Right atrium auricular region (tissue), 2 donors: ENCODE measurements at regions not wholly inside any gene's neighbourhood (a gene's known extent, or its start where the extent isn't known, plus 50 kb on each side); places are given as distances from the start of the nearest gene placed in this dataset.
"Not testable (repeated sequence)": the region's sequence is repeated elsewhere in the genome, so short reads cannot be mapped to it uniquely, and the experiment has no call there.

Experiments
- DNase-seq: peaks from one replicate; pipeline ENCODE4 v3.0.0-alpha.2; 2019; ENCODE audit warnings: low spot score
- H3K27ac ChIP-seq, 2 donors: fragments of 200-600 bp; sonication (generic); 1 replicate in 1 of 2; 2 replicates in 1 of 2; pipeline ENCODE4 v1.5.1; 2016 to 2019
- H3K27me3 ChIP-seq, 2 donors: fragments of 200-600 bp; sonication (generic); one replicate each; pipeline versions ENCODE4 v1.5.1 to v1.6.0; 2017 to 2019
- H3K36me3 ChIP-seq: fragments of 200-600 bp; sonication (generic); one replicate; pipeline ENCODE4 v1.5.1; 2016
- H3K4me1 ChIP-seq, 2 donors: fragments of 200-600 bp; sonication (generic); one replicate each; pipeline versions ENCODE4 v1.5.1 to v1.6.0; 2017 to 2019
- H3K4me3 ChIP-seq, 2 donors: fragments of 200-600 bp; sonication (generic); 1 replicate in 1 of 2; 2 replicates in 1 of 2; pipeline ENCODE4 v1.5.1; 2017 to 2019; ENCODE audit warnings: mild to moderate bottlenecking in 1 of 2, moderate library complexity in 1 of 2
- H3K9me3 ChIP-seq, 2 donors: fragments of 200-600 bp; sonication (generic); one replicate each; pipeline ENCODE4 v1.5.1; 2019
- TF ChIP-seq, protein P1 (sequence below), 2 donors: fragments of 200-600 bp; sonication (generic); IDR thresholded peaks; one replicate each; pipeline ENCODE4 v1.5.1; 2019; ENCODE audit warnings: antibody characterized with exemption in 2 of 2

- no peak overlapping the region for H3K27ac ChIP-seq
- TF ChIP-seq, protein P1, sequence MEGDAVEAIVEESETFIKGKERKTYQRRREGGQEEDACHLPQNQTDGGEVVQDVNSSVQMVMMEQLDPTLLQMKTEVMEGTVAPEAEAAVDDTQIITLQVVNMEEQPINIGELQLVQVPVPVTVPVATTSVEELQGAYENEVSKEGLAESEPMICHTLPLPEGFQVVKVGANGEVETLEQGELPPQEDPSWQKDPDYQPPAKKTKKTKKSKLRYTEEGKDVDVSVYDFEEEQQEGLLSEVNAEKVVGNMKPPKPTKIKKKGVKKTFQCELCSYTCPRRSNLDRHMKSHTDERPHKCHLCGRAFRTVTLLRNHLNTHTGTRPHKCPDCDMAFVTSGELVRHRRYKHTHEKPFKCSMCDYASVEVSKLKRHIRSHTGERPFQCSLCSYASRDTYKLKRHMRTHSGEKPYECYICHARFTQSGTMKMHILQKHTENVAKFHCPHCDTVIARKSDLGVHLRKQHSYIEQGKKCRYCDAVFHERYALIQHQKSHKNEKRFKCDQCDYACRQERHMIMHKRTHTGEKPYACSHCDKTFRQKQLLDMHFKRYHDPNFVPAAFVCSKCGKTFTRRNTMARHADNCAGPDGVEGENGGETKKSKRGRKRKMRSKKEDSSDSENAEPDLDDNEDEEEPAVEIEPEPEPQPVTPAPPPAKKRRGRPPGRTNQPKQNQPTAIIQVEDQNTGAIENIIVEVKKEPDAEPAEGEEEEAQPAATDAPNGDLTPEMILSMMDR (IDR thresholded peaks at IDR 0.05), result no peak
- no peaks in the 10 kb centered on the region for H3K4me1 ChIP-seq
- no peaks in the 10 kb centered on the region for H3K9me3 ChIP-seq
- H3K4me3 ChIP-seq, result no peak overlapping the region
- H3K27me3 ChIP-seq, result no peaks in the 10 kb centered on the region
- no peak for DNase-seq
- no peaks in the 10 kb centered on the region for H3K36me3 ChIP-seq
Measured at GRCh38 chr14:21795456-21795855, 121.8 kb upstream of the OR4E1 start.

GRCh38 chr14:21791749-21792148 lies 118.1 kb upstream of the OR4E1 start:
- Histone ChIP-seq H3K36me3 (no peaks in the 10 kb centered on the region), H3K27me3 (no peaks in the 10 kb centered on the region), H3K9me3 (peaks cover 0 to 6% of the 10 kb centered on the region in 2 donors), H3K4me1 (no peaks in the 10 kb centered on the region), H3K4me3 (no peak overlapping the region), H3K27ac (no peak overlapping the region)
- TF ChIP-seq, protein P1 (IDR thresholded peaks at IDR 0.05), result no peak
- no peak for DNase-seq

GRCh38 chr14:21788687-21789086 lies 115.1 kb upstream of the OR4E1 start:
- H3K27me3 ChIP-seq, H3K27ac ChIP-seq, H3K9me3 ChIP-seq, DNase-seq, H3K4me1 ChIP-seq, H3K36me3 ChIP-seq, H3K4me3 ChIP-seq: not testable (repeated sequence)

DNA sequence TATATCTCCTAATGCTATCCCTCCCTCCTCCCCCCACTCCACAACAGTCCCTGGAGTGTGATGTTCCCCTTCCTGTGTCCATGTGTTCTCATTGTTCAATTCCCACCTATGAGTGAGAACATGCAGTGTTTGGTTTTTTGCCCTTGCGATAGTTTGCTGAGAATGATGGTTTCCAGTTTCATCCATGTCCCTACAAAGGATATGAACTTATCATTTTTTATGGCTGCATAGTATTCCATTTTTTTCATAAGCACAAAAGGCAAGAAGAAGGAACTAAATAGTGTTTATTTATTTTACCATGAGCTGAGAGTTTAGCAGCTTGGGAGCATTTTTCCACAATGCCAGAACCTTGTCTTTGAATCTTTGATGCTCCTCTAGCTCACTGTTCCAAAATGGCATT lies 113.6 kb upstream of the OR4E1 start:
- H3K27me3 ChIP-seq, DNase-seq, H3K27ac ChIP-seq, H3K4me1 ChIP-seq, H3K4me3 ChIP-seq, H3K36me3 ChIP-seq, H3K9me3 ChIP-seq: not testable (repeated sequence)

DNA sequence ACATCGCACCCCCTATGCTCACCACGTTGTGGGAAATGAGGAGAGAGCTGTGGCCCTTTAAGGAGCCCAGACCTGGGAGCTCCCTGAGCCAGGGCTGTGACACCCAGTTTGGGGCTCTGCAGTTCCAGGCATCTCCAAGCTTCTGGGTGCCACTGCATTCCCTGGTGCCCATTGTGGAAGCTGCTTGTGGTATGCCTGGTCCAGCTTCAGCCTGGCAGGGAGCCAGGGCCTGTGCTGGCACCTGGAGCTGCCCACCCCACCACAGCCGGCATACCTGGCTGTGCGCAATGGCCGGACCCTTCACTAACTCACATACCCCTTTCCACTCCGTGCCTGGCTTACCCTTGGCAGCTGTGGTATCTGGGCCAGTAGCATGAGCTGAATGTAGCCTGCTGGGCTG lies 107.9 kb upstream of the OR4E1 start:
- Histone ChIP-seq H3K4me1 (no peaks in the 10 kb centered on the region), H3K4me3 (no peak overlapping the region), H3K9me3 (no peaks in the 10 kb centered on the region), H3K27me3 (no peaks in the 10 kb centered on the region), H3K36me3 (no peaks in the 10 kb centered on the region), H3K27ac (no peak overlapping the region)
- TF ChIP-seq, protein P1 (IDR thresholded peaks at IDR 0.05), result no peak
- DNase-seq, result no peak

- DNase-seq, result no peak
- H3K4me1 ChIP-seq, result no peaks in the 10 kb centered on the region
Measured at GRCh38 chr14:21780429-21781084, 106.9 kb upstream of the OR4E1 start.

DNA sequence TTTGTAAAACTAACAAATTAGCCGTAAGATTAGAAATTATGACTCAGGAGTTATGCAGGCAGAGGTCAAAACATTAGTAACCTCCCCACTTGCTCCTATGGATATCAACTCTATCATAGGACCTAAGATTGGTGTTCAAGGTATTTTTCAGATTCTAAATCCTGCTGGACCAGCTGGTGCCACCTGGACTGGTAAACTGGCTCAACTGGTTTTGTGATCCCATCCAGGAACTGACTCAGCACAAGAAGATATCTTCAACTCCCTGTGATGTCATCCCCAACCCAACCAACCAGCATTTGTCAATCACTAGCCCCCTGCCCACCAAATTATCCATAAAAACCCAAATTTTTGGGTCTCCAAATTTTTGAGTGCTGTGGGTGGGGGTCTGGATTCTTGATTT lies 98.1 kb upstream of the OR4E1 start:
- DNase-seq, result no peak

More at GRCh38 chr14:21780429-21781084, 106.9 kb upstream of the OR4E1 start:
- Histone ChIP-seq H3K4me3 (no peak overlapping the region), H3K9me3 (no peaks in the 10 kb centered on the region), H3K27me3 (no peaks in the 10 kb centered on the region), H3K36me3 (no peaks in the 10 kb centered on the region), H3K27ac (no peak overlapping the region)
- TF ChIP-seq, protein P1 (IDR thresholded peaks at IDR 0.05), result no peak

More for the DNA sequence above, 98.1 kb upstream of the OR4E1 start:
- Histone ChIP-seq H3K9me3 (no peaks in the 10 kb centered on the region), H3K4me3 (no peak overlapping the region), H3K27ac (no peak overlapping the region), H3K36me3 (no peaks in the 10 kb centered on the region), H3K4me1 (no peaks in the 10 kb centered on the region), H3K27me3 (no peaks in the 10 kb centered on the region)
- TF ChIP-seq, protein P1 (IDR thresholded peaks at IDR 0.05), result no peak
